NT2/D1 (cell line): ENCODE measurements at regions not wholly inside any gene's neighbourhood (a gene's known extent, or its start where the extent isn't known, plus 50 kb on each side); places are given as distances from the start of the nearest gene placed in this dataset.
"Not testable (repeated sequence)": the region's sequence is repeated elsewhere in the genome, so short reads cannot be mapped to it uniquely, and the experiment has no call there.

Experiments
- YY1 ChIP-seq: IDR thresholded peaks from 2 replicates; pipeline ENCODE4 v1.6.1; 2011; ENCODE audit not compliant: insufficient read length, insufficient read depth
- ZNF274 ChIP-seq: IDR thresholded peaks from 2 replicates; pipeline ENCODE4 v1.6.1; 2011; ENCODE audit warnings: mild to moderate bottlenecking, low read depth, low read length

DNA sequence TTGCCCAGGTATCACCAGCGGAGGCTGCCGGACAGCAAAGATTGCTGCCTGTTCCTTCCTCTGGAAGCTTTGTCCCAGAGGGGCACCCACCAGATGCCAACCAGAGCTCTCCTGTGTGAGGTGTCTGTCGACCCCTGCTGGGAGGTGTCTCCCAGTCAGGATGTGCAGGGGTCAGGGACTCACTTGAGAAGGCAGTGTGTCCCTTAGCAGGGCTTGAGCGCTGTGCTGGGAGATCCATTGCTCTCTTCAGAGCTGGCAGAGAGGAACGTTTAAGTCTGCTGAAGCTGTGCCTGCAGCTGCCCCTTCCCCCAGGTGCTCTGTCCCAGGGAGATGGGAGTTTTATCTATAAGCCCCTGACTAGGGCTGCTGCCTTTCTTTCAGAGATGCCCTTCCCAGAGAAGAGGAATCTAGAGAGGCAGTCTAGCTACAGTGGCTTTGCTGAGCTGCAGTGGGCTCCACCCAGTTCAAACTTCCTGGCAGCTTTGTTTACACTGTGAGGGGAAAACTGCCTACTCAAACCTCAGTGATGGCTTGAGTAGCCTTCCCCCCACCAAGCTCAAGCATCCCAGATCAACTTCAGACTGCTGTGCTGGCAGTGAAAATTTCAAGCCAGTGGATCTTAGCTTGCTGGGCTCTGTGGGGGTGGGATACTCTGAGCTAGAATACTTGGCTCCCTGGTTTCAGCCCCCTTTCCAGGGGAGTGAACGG lies 325.4 kb downstream of the SPATA31A1 start:
- not testable (repeated sequence) for TF ChIP-seq YY1, ZNF274
